Raji (cell line): ENCODE measurements at regions not wholly inside any gene's neighbourhood (a gene's known extent, or its start where the extent isn't known, plus 50 kb on each side); places are given as distances from the start of the nearest gene placed in this dataset.

Experiments
- POLR2A ChIP-seq: IDR thresholded peaks from 2 replicates; pipeline ENCODE4 v1.6.1; 2011; ENCODE audit warnings: low read depth, low read length, control low read depth; ENCODE audit not compliant: insufficient read depth

DNA sequence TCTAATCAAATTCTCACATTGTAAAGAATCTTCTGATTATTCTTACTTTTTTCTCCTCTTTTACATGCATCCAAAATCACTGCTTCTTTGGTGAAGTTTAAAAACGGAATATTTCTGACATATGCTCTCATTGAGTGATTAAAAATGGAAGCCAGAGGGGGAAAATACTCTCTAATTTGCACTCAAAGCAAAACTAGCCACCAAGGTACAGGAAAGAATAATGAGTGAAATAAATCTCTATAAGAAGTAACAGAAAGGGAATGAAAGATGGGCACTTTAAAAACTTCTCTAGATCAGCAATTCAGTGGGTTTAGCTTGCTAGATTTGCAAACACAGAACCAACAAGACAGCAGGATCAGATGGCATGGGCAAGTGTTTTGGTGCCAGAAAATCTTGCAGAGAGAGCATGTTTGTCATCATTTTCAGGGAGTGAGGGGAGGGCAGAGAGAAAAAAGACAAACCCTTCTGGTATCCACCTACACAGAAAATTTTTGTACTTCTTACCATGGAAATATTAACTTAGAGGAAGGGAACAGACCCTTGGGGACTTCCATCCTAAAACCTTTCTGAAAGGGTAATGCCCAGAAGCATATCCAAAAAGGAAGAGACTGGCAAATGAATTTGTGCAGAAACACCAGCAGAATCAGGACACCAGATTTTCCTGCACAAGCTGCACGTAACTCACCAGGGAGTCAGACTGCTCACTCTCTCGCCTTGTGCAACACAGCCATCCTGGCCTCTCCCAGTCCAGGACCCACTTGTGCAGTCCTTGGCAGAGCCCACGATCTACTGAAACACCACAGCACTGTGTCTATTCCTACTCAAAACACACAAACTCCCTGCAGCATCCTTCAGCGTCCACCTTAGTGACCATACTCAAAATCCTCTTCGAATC, 270.2 kb upstream of the PRDM1 start:
- no peak for TF ChIP-seq POLR2A

DNA sequence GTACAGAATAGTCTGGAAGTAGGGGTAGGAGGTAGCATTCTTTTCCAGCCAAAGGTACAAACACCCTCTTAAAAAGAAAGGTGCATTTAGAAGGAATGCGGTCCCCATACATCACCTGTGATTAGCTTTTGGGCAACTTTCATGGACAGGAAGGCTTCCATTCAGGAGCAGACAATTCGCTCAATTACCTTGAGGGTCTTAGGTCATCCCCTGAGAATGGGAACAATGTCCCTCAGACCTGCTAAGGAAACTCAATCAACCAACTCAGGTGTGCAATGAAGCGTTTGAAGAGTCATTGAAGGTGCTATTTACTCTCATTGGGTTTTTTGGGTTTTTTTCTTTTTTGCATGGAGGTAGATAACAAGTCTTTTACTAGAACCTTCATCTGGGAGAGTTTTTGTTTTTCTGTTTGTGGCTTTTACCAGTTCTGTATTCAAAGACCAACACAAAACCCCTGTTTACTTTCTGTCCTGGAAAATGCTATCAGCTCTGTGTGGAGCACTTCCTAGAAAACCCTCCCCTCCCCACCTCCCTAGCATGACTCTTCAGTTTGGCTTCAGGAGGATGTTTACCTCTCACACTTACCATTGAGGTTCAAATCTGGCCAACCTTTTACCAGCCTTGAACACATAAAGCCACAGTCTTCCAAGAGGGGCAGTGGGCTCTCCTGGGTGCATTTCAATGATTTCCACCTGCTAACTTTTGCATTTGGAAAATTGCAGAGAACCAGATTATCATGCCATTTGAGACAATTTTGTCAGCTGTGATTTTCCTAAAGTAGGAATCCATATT, 271.2 kb upstream of the PRDM1 start:
- TF ChIP-seq POLR2A = no peak

DNA sequence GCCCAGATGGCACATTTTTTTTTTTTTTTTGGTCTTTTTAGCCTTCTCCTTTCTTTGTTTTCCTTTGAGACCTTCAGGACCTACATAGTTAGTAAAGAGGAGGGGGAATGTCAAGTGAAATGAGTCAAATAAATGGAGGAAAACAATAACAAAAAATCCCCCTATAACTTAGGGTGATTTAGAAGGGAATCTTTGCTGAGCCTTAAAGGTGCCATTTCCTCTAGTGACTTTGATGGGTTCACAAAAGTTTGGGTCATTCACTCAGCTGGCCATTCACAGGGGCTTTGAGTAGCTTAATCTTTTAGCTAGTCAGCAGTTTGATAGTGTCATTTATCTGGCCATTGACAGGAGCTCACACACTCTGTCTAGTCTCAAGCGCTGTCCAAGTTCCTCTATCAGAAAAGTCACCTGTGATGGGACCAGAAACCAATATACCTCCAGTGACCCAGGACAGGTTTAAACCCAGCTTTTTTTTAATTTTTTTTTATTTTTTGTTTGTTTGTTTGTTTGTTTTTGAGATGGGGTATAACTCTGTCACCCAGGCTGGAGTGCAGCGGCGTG, 275.1 kb upstream of the PRDM1 start:
- TF ChIP-seq POLR2A = no peak

DNA sequence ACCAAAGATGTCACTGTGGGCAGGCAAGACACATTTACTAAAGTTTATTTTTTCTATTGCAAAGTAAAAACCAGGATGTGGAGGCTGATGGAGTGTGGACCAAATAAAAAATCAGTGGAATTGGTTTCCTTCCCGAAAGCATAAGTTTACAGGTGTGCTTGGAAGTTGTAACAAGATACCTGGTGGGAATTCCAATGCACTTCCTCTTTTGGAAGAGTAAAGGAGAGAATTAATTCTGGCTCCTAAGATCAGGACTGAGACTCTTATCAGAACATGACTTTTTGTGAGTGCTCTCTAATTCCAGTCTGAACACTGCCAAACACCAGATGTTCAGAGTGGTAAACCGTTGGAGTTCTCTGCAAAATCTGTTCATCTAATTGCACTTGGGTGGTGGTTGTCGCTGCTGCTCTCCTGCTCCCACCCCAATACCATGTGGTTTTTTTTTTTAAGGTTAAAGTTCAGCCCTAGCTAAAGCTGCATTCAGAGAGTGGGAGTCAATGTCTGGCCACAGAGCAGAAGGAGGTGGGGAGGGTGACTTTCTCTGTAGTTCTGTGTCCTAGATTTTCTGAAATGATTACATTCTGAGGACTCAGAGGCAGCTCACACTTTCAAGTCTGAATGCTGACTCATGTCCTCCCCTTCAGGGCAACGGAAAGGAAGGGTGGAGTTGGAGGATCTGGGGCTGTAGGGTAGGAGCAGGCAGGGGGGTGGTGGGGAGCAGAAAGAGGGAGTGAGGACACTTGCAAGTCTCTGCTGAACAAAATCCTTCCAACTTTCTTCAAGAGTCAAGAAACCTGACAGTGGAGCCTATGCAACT, 275.8 kb upstream of the PRDM1 start:
- TF ChIP-seq POLR2A = no peak

DNA sequence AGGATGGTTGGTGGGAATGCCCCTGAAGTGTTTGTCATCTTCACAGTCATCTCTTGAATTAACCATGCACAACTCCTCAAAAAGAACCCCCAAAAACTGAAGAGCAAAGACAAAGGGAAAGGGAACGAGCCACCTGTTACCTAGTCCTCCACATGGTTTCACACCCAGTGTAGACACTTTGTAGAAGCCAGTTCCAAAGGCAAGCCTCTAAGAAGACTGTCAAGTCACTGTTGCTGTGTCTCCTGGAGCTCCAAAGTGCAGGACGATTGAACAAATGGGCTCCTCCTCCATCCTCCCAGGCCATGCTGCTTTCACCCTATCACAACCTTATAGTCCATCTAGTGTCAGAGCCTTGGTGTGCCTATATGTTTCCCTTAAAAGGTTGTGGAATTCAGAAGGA, 277.6 kb upstream of the PRDM1 start:
- no peak for TF ChIP-seq POLR2A

DNA sequence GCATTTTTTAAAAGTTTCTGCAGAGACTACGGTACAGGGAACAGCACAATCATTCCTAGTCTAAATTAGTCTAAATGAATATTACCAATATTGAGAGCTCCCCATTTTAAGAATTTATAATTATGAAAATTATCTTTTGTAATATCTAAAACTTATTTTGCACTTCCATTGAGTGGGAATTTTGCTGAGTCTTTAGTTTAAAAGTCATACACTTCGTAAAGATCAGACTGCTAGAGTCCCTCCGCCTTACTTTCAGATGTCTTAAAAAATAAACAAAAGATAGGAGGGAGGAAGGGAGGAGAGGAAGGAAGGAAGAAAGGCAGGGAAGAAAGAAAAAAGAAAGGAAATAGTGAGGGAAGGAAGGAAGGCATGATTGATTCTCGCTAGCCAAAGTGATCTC, 278.2 kb upstream of the PRDM1 start:
- no peak for TF ChIP-seq POLR2A

DNA sequence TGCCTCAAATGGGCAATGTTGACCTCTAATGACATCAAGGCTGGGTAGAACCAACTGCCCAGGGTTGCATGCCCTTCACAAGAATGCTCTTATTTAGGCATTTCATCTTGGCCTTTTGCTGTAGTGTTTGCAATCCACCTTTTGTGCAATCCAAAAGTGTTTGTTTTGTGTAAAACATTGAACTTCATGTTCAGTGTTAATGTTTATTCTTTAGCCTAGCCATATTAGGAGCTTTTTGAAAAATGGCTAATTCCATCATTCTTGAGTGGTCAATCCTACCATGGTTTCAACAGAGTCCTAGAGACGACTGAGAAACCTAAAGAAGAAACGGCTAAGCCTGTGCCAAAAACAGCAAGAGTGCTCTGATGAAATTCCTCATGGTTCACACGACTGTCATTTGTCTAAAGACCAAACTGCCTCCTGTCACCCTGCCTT, 279.6 kb upstream of the PRDM1 start:
- no peak for TF ChIP-seq POLR2A

DNA sequence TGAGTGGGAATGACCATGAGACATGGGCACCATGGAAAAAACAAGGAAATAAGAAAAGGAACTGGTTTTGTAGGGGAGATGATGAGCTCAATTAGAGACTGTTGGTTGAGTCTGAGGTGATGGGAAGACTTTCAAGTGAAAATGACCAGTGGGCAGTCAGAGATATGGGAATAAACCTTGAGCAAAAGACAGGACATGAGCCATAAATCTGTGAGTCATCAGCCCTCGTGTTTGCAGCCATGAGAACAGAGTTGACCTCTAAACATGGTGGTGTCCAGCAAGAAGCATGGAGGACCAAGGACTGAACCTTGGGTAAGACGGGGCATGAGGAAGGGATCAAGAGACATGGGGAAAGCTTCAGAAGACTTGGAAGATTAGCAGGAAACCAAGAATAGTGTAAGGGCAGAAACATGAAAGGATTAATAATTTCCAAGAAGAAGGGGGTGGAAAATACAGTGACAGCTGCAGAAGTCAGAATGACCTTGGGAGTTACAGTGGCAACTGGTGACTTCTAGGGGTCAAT, 280.6 kb upstream of the PRDM1 start:
- TF ChIP-seq POLR2A = no peak

DNA sequence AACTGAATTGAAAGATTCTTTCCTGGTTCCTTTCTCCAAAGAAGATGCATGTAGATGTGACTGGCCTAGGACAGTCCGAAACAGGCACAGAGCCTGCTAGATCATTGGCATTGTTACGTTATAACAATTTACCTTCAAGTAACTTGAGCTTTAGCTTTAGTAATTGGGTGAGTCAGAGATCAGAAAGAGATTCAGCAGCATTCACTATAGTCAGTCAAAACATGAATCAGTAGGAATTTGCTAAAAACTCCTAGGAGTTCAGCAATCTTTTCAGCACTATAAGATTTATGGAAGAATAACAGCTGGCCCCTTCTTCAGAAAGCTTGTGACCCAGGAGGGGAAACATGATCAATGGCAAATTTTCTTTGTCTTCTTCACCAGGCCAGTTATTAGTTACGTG, 281.7 kb upstream of the PRDM1 start:
- TF ChIP-seq POLR2A = no peak

DNA sequence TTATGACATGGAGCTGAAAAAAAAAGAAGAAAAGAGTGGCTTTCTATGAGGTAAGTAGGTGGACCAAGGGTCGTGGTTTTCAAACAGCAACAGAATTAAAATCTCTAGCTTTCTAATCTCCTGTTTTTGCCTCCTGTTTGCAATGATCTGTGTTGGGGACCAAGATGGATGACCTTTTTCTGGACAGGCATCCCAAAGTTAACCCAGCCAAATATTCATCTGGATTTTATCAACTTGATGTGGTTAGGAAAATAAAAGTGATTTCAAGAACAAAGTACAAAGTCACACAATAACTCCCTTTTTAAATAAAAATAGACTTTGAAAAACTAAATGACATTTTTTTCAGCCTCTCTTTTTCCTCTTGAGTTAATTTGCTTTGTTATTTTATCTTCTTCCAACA, 282.1 kb upstream of the PRDM1 start:
- no peak for TF ChIP-seq POLR2A

DNA sequence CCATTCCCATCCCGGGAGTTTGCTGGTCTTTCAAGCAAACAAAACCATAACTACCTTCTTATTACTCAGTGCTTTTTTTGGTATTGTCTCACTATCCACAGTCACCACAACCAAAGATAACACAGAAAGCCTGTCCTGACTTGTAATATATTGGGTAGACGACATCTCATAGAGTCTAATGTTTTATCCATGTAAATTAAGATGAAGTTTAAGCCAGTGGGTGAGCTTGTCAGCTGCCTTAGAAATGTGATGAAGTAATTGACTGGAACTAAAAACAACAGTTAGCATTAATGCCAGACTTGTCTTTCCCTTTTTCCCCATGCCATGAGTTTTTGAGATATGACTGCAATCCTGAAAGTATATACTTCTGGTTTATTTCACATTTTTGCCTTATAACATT, 282.7 kb upstream of the PRDM1 start:
- no peak for TF ChIP-seq POLR2A

DNA sequence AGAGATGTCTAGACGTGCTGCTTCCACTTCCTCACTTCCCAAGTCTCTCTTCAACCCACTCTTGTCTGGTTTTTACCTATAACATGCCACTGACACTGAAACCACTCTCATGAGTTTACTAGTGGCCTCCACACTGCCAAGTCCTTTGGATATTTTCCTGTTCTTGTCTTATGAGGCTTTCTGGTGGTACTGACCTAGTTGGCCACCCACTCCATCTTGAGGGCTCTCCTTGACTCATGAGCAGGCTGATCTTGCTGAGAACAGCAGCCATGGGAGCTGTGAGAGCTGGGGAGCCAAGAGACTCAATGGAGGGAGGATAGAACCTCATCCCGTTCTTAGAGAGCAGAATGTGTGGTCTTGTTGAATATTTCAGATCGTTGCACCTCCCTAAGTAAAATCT, 283.4 kb upstream of the PRDM1 start:
- no peak for TF ChIP-seq POLR2A

DNA sequence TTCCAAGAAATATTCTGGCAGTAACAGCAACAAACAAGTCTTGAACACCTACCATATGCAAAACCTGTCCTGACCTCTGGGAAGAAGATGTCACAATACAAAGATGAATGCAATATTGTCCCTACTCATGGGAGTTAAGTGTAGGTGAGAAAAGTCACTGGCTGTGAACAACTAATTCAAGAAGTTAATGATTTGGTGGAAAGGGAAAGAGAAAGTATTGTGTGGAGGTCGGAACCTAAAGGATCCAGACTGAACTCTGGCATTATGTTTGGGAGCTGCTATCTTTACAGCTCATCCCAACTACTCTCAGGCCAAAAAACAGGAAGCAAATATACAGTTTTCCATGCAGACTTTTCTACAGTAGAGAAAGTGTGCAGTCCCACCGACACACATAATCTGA, 285.3 kb upstream of the PRDM1 start:
- no peak for TF ChIP-seq POLR2A

DNA sequence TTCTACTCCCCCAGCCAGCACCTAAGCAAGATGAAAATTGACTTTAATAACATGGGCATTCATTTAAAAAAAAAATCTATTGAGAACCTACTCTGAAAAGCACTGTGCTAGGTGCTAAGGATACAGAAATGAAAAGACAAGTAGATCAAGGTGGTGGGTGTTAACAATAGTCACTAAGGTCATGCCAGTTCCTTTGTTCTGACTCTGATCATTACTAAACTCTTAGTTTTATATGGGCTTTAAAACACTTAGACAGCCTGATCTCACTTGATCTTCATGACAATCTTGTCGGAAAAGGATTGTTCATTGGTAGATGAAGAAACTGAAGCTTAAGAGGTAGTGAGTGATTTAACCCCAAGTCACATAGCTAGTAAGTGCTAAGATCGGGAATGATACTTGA, 285.7 kb upstream of the PRDM1 start:
- no peak for TF ChIP-seq POLR2A

DNA sequence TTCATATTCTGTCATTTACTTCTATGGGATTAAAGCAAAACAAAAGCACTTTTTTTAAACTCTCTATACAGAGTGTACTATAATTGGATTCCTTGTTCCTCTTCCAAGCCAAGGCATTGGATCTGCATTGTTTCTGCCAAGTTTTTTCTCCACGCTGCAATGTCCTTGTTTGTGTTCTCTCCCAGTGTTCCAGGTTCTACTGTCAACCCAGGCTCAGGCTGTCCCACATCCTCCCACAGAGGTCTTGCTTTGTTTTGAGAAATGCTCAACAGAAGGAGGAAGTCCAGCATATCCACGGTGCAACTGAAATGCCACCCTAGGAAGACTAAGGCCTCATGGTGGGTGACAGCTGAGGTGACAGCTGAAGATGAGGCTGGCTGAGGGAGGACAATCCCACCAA, 287.1 kb upstream of the PRDM1 start:
- no peak for TF ChIP-seq POLR2A
